HepG2 (cell line): ENCODE measurements at regions not wholly inside any gene's neighbourhood (a gene's known extent, or its start where the extent isn't known, plus 50 kb on each side); places are given as distances from the start of the nearest gene placed in this dataset.

Experiments
- ATAC-seq: fragments of 200-7000 bp; cut with Tn5 transposase; 3 replicates; pipeline ENCODE4 v1.9.1; 2020; ENCODE audit warnings: mild to moderate bottlenecking, moderate library complexity
- BruUV-seq: library from RNA; stranded (reverse); fragments of 400-500 nt; replicated peaks from 2 replicates; lab custom pipeline; 2021; lab: Mats Ljungman, UMichigan
- CTCF ChIA-PET: fragments of 300-600 bp; formaldehyde crosslinking; extraction: SDS; loops from one replicate; lab custom pipeline; 2021; ENCODE audit warnings: low total read pairs, inconsistent platforms, low intra/inter-chr PET ratio; lab: Yijun Ruan, JAX
- POLR2A ChIA-PET: fragments of 350-600 bp; sonication (Branson Sonifier 250); formaldehyde crosslinking; loops from one replicate; lab custom pipeline; 2020; ENCODE audit warnings: antibody characterized with exemption, inconsistent platforms; lab: Yijun Ruan, JAX
- DNase-seq: peaks from one replicate; pipeline ENCODE4 v3.0.0-alpha.2; 2015; ENCODE audit warnings: low spot score
- FAIRE-seq: peaks from 3 replicates; lab custom pipeline; 2011; peaks lifted over from hg19 to GRCh38; lab: Jason Lieb, UNC
- H2AFZ ChIP-seq: one replicate; pipeline ENCODE4 v1.6.1; 2011; ENCODE audit warnings: low read length, inconsistent platforms
- H3K27ac ChIP-seq: fragments of 300-600 bp; 3 replicates; pipeline ENCODE4 v1.8.0; 2011; ENCODE audit warnings: mixed run types, mild to moderate bottlenecking, mixed read lengths, low read length, inconsistent platforms; ENCODE audit not compliant: insufficient read depth; ENCODE audit errors: extremely low read length
- H3K27me3 ChIP-seq, 2 experiments: fragments of 200-600 bp in 1 of 2; 2 replicates in 1 of 2; 3 replicates in 1 of 2; pipeline versions ENCODE4 v1.6.0 to v1.8.0; 2011; ENCODE audit warnings: low read length in 2 of 2, mild to moderate bottlenecking in 2 of 2, moderate library complexity in 2 of 2, inconsistent platforms in 1 of 2; ENCODE audit not compliant: insufficient read depth in 2 of 2, control insufficient read depth in 1 of 2
- H3K36me3 ChIP-seq, 2 experiments: fragments of 200-600 bp in 1 of 2; replicated peaks in 1 of 2; 2 replicates in 1 of 2; 3 replicates in 1 of 2; pipeline versions ENCODE4 v1.5.1 to v1.8.0; 2011; ENCODE audit warnings: low read length in 2 of 2, inconsistent platforms in 1 of 2; ENCODE audit not compliant: insufficient read depth in 2 of 2, control insufficient read depth in 1 of 2
- H3K4me1 ChIP-seq: 2 replicates; pipeline ENCODE4 v1.5.1; 2012; ENCODE audit warnings: low read length, inconsistent platforms; ENCODE audit not compliant: insufficient read depth
- H3K4me2 ChIP-seq: 2 replicates; pipeline ENCODE4 v1.6.0; 2011; ENCODE audit warnings: low read depth, low read length, inconsistent platforms
- H3K4me3 ChIP-seq, 3 experiments: fragments of 200-600 bp in 1 of 3; sonication (generic), shearing (Covaris generic) in 1 of 3; replicated peaks in 1 of 3; 2 replicates each; pipeline ENCODE4 v1.5.1; 2011 to 2016; ENCODE audit warnings: low read length in 3 of 3, inconsistent platforms in 2 of 3, low read depth in 2 of 3, mild to moderate bottlenecking in 2 of 3, control low read depth in 1 of 3, mixed read lengths in 1 of 3; ENCODE audit not compliant: insufficient read depth in 1 of 3
- H3K79me2 ChIP-seq: one replicate; pipeline ENCODE4 v1.6.1; 2011; ENCODE audit warnings: low read length, inconsistent platforms; ENCODE audit not compliant: insufficient read depth
- H3K9ac ChIP-seq: 2 replicates; pipeline ENCODE4 v1.6.0; 2011; ENCODE audit warnings: mild to moderate bottlenecking, low read depth, low read length, inconsistent platforms; ENCODE audit not compliant: insufficient read depth
- H3K9me3 ChIP-seq: 2 replicates; pipeline ENCODE4 v1.5.1; 2012; ENCODE audit warnings: mild to moderate bottlenecking, low read length
- H4K20me1 ChIP-seq: 2 replicates; pipeline ENCODE4 v1.6.0; 2011; ENCODE audit warnings: inconsistent platforms, mild to moderate bottlenecking, low read length, moderate library complexity; ENCODE audit not compliant: insufficient read depth
- ATAD3A ChIP-seq: sonication (generic); formaldehyde crosslinking; IDR thresholded peaks from 2 replicates; pipeline ENCODE4 v1.4.0; 2020; ENCODE audit warnings: missing genetic modification reagents
- CHD2 ChIP-seq: IDR thresholded peaks from 2 replicates; pipeline ENCODE4 v1.6.1; 2011; ENCODE audit warnings: low read depth, low read length, improper control_type of control experiment
- FOXA3 ChIP-seq: IDR thresholded peaks from 2 replicates; pipeline ENCODE4 v1.6.1; 2016; ENCODE audit warnings: missing genetic modification reagents, missing compliant biosample characterization
- HNF4A ChIP-seq: sonication (generic); formaldehyde crosslinking; IDR thresholded peaks from 2 replicates; pipeline ENCODE4 v1.4.0; 2020; ENCODE audit warnings: missing genetic modification reagents
- KLF6 ChIP-seq: IDR thresholded peaks from 2 replicates; pipeline ENCODE4 v1.8.0; 2016; ENCODE audit warnings: missing biosample characterization, missing genetic modification reagents
- MIXL1 ChIP-seq: IDR thresholded peaks from 2 replicates; pipeline ENCODE4 v1.6.1; 2016
- ZKSCAN8 ChIP-seq: IDR thresholded peaks from 2 replicates; pipeline ENCODE4 v1.6.1; 2016; ENCODE audit warnings: borderline replicate concordance, missing genetic modification reagents, missing compliant biosample characterization
- WGBS: methylation state at CpG from one replicate; pipeline ENCODE4 v1.1.6; 2017; ENCODE audit warnings: low lambda C conversion rate; 5-methylcytosine and 5-hydroxymethylcytosine counted together
- in situ Hi-C: cut with HindIII; loops from 2 replicates; pipeline ENCODE4 v1.10.0; 2017; ENCODE audit warnings: low pct_unique_long_range_greater_than_20kb; ENCODE audit not compliant: extremely low pct_ligation_motif_present
- intact Hi-C: fragments of 100-400 bp; cut with micrococcal nuclease; formaldehyde crosslinking; loops from one replicate; pipeline ENCODE4 v1.10.0; 2022; ENCODE audit not compliant: unreplicated experiment
- TF ChIP-seq, protein P1 (sequence below): sonication (generic); formaldehyde crosslinking; IDR thresholded peaks from 2 replicates; pipeline ENCODE4 v1.4.0; 2020; ENCODE audit warnings: missing genetic modification reagents
- TF ChIP-seq, protein P2 (sequence below): sonication (generic); formaldehyde crosslinking; IDR thresholded peaks from 2 replicates; pipeline ENCODE4 v1.5.0; 2020; ENCODE audit warnings: mild to moderate bottlenecking, missing genetic modification reagents
- TF ChIP-seq, protein P3 (sequence below): sonication (generic); formaldehyde crosslinking; IDR thresholded peaks from 2 replicates; pipeline ENCODE4 v1.4.0; 2020; ENCODE audit warnings: mild to moderate bottlenecking, missing genetic modification reagents
- TF ChIP-seq, protein P4 (sequence below): IDR thresholded peaks from 2 replicates; pipeline ENCODE4 v1.6.1; 2012; ENCODE audit warnings: low read depth, low read length, improper control_type of control experiment
- TF ChIP-seq, protein P5 (sequence below): sonication (generic); formaldehyde crosslinking; IDR thresholded peaks from 2 replicates; pipeline ENCODE4 v1.4.0; 2020; ENCODE audit warnings: missing genetic modification reagents, borderline replicate concordance

GRCh38 chr5:2610986-2611385 is 140.5 kb downstream of the IRX2 start:
- Histone ChIP-seq H3K4me3 (no peak overlapping the region), H2AFZ (no peak overlapping the region), H4K20me1 (no peaks in the 10 kb centered on the region), H3K27me3 (peaks cover 1 to 16% of the 10 kb centered on the region in 2 experiments; a peak in 3 of 5 replicates), H3K9ac (no peak overlapping the region), H3K4me1 (no peaks in the 10 kb centered on the region), H3K9me3 (no peaks in the 10 kb centered on the region; the same call in 1 of the 2 replicates), H3K27ac (no peak overlapping the region), H3K79me2 (no peaks in the 10 kb centered on the region), H3K4me2 (no peak overlapping the region), H3K36me3 (no peaks in the 10 kb centered on the region)
- DNase-seq (no peak), ATAC-seq (no peak), FAIRE-seq (no peak)
- ChIA-PET CTCF (no interaction called here), POLR2A (no interaction called here)
- in situ Hi-C loops = no loop called here
- BruUV-seq = no TSS peak
- 10% methylated on average over 5 of the region's 5 CpGs for WGBS
- intact Hi-C loops = no loop called here
- no peak for TF ChIP-seq FOXA3
- TF ChIP-seq, protein P1, sequence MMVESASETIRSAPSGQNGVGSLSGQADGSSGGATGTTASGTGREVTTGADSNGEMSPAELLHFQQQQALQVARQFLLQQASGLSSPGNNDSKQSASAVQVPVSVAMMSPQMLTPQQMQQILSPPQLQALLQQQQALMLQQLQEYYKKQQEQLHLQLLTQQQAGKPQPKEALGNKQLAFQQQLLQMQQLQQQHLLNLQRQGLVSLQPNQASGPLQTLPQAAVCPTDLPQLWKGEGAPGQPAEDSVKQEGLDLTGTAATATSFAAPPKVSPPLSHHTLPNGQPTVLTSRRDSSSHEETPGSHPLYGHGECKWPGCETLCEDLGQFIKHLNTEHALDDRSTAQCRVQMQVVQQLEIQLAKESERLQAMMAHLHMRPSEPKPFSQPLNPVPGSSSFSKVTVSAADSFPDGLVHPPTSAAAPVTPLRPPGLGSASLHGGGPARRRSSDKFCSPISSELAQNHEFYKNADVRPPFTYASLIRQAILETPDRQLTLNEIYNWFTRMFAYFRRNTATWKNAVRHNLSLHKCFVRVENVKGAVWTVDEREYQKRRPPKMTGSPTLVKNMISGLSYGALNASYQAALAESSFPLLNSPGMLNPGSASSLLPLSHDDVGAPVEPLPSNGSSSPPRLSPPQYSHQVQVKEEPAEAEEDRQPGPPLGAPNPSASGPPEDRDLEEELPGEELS (CRISPR knock-in tag) = no peak
- no peak for TF ChIP-seq ZKSCAN8 (CRISPR knock-in tag)
- TF ChIP-seq, protein P2, sequence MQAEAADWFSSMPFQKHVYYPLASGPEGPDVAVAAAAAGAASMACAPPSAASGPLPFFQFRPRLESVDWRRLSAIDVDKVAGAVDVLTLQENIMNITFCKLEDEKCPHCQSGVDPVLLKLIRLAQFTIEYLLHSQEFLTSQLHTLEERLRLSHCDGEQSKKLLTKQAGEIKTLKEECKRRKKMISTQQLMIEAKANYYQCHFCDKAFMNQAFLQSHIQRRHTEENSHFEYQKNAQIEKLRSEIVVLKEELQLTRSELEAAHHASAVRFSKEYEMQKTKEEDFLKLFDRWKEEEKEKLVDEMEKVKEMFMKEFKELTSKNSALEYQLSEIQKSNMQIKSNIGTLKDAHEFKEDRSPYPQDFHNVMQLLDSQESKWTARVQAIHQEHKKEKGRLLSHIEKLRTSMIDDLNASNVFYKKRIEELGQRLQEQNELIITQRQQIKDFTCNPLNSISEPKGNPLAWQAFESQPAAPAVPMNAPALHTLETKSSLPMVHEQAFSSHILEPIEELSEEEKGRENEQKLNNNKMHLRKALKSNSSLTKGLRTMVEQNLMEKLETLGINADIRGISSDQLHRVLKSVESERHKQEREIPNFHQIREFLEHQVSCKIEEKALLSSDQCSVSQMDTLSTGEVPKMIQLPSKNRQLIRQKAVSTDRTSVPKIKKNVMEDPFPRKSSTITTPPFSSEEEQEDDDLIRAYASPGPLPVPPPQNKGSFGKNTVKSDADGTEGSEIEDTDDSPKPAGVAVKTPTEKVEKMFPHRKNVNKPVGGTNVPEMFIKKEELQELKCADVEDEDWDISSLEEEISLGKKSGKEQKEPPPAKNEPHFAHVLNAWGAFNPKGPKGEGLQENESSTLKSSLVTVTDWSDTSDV (CRISPR knock-in tag) = no peak
- TF ChIP-seq, protein P3, sequence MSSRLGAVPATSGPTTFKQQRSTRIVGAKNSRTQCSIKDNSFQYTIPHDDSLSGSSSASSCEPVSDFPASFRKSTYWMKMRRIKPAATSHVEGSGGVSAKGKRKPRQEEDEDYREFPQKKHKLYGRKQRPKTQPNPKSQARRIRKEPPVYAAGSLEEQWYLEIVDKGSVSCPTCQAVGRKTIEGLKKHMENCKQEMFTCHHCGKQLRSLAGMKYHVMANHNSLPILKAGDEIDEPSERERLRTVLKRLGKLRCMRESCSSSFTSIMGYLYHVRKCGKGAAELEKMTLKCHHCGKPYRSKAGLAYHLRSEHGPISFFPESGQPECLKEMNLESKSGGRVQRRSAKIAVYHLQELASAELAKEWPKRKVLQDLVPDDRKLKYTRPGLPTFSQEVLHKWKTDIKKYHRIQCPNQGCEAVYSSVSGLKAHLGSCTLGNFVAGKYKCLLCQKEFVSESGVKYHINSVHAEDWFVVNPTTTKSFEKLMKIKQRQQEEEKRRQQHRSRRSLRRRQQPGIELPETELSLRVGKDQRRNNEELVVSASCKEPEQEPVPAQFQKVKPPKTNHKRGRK (CRISPR knock-in tag) = no peak
- TF ChIP-seq HNF4A = no peak
- TF ChIP-seq, protein P4, sequence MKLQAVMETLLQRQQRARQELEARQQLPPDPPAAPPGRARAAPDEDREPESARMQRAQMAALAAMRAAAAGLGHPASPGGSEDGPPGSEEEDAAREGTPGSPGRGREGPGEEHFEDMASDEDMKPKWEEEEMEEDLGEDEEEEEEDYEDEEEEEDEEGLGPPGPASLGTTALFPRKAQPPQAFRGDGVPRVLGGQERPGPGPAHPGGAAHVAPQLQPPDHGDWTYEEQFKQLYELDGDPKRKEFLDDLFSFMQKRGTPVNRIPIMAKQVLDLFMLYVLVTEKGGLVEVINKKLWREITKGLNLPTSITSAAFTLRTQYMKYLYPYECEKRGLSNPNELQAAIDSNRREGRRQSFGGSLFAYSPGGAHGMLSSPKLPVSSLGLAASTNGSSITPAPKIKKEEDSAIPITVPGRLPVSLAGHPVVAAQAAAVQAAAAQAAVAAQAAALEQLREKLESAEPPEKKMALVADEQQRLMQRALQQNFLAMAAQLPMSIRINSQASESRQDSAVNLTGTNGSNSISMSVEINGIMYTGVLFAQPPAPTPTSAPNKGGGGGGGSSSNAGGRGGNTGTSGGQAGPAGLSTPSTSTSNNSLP = no peak
- no peak for TF ChIP-seq CHD2
- TF ChIP-seq, protein P5, sequence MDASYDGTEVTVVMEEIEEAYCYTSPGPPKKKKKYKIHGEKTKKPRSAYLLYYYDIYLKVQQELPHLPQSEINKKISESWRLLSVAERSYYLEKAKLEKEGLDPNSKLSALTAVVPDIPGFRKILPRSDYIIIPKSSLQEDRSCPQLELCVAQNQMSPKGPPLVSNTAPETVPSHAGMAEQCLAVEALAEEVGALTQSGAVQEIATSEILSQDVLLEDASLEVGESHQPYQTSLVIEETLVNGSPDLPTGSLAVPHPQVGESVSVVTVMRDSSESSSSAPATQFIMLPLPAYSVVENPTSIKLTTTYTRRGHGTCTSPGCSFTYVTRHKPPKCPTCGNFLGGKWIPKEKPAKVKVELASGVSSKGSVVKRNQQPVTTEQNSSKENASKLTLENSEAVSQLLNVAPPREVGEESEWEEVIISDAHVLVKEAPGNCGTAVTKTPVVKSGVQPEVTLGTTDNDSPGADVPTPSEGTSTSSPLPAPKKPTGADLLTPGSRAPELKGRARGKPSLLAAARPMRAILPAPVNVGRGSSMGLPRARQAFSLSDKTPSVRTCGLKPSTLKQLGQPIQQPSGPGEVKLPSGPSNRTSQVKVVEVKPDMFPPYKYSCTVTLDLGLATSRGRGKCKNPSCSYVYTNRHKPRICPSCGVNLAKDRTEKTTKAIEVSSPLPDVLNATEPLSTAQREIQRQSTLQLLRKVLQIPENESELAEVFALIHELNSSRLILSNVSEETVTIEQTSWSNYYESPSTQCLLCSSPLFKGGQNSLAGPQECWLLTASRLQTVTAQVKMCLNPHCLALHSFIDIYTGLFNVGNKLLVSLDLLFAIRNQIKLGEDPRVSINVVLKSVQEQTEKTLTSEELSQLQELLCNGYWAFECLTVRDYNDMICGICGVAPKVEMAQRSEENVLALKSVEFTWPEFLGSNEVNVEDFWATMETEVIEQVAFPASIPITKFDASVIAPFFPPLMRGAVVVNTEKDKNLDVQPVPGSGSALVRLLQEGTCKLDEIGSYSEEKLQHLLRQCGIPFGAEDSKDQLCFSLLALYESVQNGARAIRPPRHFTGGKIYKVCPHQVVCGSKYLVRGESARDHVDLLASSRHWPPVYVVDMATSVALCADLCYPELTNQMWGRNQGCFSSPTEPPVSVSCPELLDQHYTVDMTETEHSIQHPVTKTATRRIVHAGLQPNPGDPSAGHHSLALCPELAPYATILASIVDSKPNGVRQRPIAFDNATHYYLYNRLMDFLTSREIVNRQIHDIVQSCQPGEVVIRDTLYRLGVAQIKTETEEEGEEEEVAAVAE (CRISPR knock-in tag) = no peak
- TF ChIP-seq ATAD3A (CRISPR knock-in tag) = no peak
- no peak for TF ChIP-seq KLF6 (CRISPR knock-in tag)
- no peak for TF ChIP-seq MIXL1 (CRISPR knock-in tag)
